Mucosa of rectum (tissue), 2 donors: ENCODE measurements at regions not wholly inside any gene's neighbourhood (a gene's known extent, or its start where the extent isn't known, plus 50 kb on each side); places are given as distances from the start of the nearest gene placed in this dataset.

Source experiments
- H3K27ac ChIP-seq, 2 donors: one replicate each; pipeline ENCODE4 v1.7.0; 2013; ENCODE audit warnings: inconsistent platforms in 2 of 2, low read depth in 2 of 2, low read length in 2 of 2
- H3K27me3 ChIP-seq, 2 donors: one replicate each; pipeline ENCODE4 v1.7.0; 2013; ENCODE audit warnings: low read length in 2 of 2; ENCODE audit not compliant: control insufficient read depth in 2 of 2, insufficient read depth in 2 of 2
- H3K36me3 ChIP-seq, 2 donors: one replicate each; pipeline ENCODE4 v1.7.0; 2013; ENCODE audit warnings: low read length in 2 of 2; ENCODE audit not compliant: control insufficient read depth in 2 of 2, insufficient read depth in 2 of 2
- H3K4me1 ChIP-seq, 2 donors: one replicate each; pipeline ENCODE4 v1.7.0; 2013; ENCODE audit warnings: low read length in 2 of 2, mild to moderate bottlenecking in 1 of 2; ENCODE audit not compliant: control insufficient read depth in 2 of 2, insufficient read depth in 2 of 2
- H3K4me3 ChIP-seq, 2 donors: one replicate each; pipeline ENCODE4 v1.7.0; 2013; ENCODE audit warnings: low read length in 2 of 2
- H3K9ac ChIP-seq, 2 donors: one replicate each; pipeline ENCODE4 v1.7.0; 2013; ENCODE audit warnings: low read length in 2 of 2, low read depth in 1 of 2, mild to moderate bottlenecking in 1 of 2
- H3K9me3 ChIP-seq, 2 donors: one replicate each; pipeline ENCODE4 v1.7.0; 2013; ENCODE audit warnings: low read length in 2 of 2; ENCODE audit not compliant: control insufficient read depth in 2 of 2
- donor health status: healthy.
- donor health status: Normal muscosa, but diverticular disease.

DNA sequence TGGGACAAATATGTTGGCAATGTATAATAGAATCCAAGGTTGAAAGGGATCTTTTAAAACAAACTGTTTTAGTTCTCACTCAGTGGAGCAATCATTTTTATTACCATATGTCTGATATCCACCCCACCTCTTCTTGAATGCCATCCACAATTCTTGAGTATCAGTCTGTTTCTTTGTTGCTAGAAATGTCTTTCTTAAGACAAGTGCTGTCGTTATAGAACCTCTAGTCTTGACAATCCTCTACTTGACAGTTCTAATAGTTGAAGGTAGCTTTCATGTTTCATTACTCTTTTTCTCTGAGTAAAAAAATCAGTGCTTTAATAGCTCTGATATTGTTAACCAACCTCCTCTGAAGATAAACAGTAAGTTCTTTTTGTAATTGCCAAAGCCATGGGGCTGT is 737.9 kb downstream of the MECOM start:
- Histone ChIP-seq H3K36me3 (no peaks in the 10 kb centered on the region), H3K27ac (no peak overlapping the region), H3K9me3 (no peaks in the 10 kb centered on the region), H3K4me1 (no peaks in the 10 kb centered on the region), H3K4me3 (no peak overlapping the region), H3K9ac (no peak overlapping the region), H3K27me3 (no peaks in the 10 kb centered on the region)

DNA sequence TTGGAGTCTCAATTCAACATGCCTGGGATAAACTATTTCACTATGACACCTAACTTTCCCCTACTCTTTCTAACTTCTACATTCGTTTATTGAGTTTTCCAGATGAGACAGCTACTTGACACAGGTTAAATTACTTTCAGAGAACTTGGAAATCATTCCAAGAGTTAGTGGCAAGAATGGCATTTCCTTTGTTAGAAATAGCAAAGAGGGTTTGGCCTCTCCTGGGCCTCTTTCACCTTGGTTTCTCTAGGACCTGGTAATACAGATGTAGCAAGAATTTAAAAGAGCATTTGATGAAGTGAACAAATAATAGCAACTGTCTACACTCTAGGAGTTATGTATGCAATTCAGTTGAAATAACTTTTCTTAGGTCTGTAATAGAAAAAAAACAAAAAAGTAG is 748.9 kb downstream of the MECOM start:
- H3K36me3 ChIP-seq = no peaks in the 10 kb centered on the region
- no peak overlapping the region for H3K27ac ChIP-seq
- no peak overlapping the region for H3K4me3 ChIP-seq
- H3K27me3 ChIP-seq = no peaks in the 10 kb centered on the region
- no peaks in the 10 kb centered on the region for H3K9me3 ChIP-seq
- H3K4me1 ChIP-seq = no peaks in the 10 kb centered on the region
- H3K9ac ChIP-seq = no peak overlapping the region

DNA sequence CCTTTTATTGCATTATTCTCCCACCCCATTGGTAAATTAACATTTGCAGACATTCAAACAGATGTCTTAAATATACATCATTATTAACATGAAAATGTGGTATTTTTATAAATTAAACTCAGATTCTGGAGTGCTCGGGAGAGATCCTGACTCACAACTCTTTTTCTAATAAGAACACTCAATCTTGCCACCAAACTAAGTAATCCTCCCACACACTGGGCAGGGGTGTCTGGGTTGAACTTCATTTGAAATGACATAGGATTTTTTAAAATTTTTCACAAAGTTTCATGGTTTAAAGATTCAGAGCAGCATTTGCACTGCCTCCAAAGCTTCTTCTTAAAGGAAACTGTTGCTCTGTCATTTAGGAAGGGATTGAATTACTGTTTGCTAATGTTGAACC is 754.3 kb downstream of the MECOM start:
- H3K4me3 ChIP-seq = no peak overlapping the region
- no peak overlapping the region for H3K27ac ChIP-seq
- no peaks in the 10 kb centered on the region for H3K4me1 ChIP-seq
- H3K36me3 ChIP-seq = no peaks in the 10 kb centered on the region
- no peaks in the 10 kb centered on the region for H3K27me3 ChIP-seq
- no peaks in the 10 kb centered on the region for H3K9me3 ChIP-seq
- no peak overlapping the region for H3K9ac ChIP-seq

DNA sequence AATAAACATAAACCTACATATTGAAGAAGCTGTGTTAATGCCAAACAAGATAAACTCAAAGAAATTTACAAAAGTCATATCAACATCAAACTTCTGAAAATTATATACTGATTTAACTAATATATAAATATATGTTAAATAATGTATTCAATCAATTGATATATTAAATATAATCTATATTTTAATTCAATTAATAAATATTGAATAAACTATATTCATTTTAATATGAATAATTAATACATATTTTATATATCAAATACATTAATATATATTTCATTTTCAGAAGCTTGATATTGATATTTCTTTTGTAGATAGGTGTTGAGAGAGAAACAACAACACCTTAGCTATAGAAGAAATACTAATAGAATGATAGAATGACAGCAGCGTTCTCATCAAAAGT is 768.1 kb downstream of the MECOM start:
- H3K9ac ChIP-seq = no peak overlapping the region
- H3K27ac ChIP-seq = no peak overlapping the region
- H3K36me3 ChIP-seq = no peaks in the 10 kb centered on the region
- no peak overlapping the region for H3K4me3 ChIP-seq
- H3K4me1 ChIP-seq = no peaks in the 10 kb centered on the region
- H3K9me3 ChIP-seq = no peaks in the 10 kb centered on the region
- H3K27me3 ChIP-seq = no peaks in the 10 kb centered on the region

DNA sequence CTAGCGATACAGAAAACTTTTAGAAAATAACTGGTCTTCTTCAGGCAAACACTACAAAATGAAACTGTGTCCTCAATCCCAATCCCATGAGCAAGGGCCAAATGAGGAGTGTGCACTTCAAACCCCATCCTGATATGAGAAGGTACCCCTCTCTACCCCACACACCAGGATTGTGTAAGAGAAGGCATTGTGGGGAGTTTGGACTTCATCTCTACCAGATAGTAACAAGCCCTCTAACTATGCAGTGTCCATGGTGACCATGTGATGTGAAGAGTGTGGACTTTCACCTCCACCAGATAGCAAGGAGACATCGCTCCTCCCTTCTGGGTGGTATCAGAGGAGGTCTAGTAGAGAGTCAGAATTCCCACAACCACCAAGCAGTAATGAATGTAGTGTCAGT is 769.3 kb downstream of the MECOM start:
- Histone ChIP-seq H3K27me3 (no peaks in the 10 kb centered on the region), H3K4me1 (no peaks in the 10 kb centered on the region), H3K9ac (no peak overlapping the region), H3K36me3 (no peaks in the 10 kb centered on the region), H3K9me3 (no peaks in the 10 kb centered on the region), H3K4me3 (no peak overlapping the region), H3K27ac (no peak overlapping the region)

DNA sequence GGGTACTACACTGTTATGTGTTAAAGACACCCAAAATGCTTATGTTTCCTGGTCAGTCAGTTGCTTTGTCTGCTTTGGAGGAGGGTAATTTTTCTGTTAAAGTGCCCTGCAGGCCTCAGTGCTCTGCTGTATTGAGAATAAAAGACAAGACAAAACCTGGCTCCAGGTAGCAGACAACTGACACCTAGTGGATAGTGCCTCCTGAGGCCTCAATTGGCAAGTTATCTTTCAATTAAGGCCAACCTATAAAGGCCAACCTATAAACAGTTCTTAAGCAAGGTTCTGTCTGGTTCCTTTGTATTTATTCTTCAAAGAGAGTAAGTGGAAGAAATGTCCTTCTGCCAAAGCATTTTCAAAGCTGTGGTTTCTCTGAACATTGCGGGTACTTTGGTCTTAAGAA is 773.8 kb downstream of the MECOM start:
- Histone ChIP-seq H3K9ac (no peak overlapping the region), H3K27ac (no peak overlapping the region), H3K4me3 (no peak overlapping the region), H3K9me3 (no peaks in the 10 kb centered on the region), H3K36me3 (no peaks in the 10 kb centered on the region), H3K4me1 (no peaks in the 10 kb centered on the region), H3K27me3 (no peaks in the 10 kb centered on the region)

DNA sequence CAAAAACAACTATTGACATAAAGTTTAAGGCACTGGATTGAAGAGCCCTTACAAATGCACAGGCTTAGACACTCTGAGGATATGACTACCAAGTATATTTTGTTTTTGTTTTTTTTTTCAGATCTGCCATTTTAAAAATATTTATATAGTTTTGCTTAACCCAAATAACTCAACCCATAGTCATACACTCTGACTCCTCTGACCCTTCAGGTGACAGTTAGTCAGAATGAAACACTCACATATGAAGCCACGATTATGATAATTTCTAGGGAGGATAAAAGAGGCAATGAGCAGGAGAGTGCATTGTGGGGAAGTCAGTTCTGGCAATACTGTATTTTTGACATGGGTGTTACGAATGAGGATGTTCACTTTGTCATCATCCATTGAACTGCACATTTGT is 774.7 kb downstream of the MECOM start:
- Histone ChIP-seq H3K4me3 (no peak overlapping the region), H3K27ac (no peak overlapping the region), H3K36me3 (no peaks in the 10 kb centered on the region), H3K9ac (no peak overlapping the region), H3K27me3 (no peaks in the 10 kb centered on the region), H3K9me3 (no peaks in the 10 kb centered on the region), H3K4me1 (no peaks in the 10 kb centered on the region)

DNA sequence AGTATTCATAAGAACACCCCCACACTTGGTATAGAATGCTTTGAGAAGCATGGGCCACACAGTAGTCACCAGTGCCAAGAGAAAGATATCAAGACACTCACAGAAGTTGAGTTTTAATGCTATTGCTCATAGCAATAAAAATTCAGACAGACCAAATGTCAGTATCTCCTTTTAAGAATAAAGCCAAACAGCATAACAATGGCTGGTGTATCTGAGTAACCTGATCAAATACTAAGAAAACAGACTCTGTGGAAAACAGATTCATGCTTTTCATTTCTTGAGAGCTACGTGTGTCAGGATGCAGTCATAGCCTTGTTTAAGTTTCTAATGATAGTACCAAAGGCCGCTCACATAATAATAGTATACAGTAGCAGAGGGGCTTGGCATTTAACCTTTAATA is 778.5 kb downstream of the MECOM start:
- H3K9ac ChIP-seq = no peak overlapping the region
- no peaks in the 10 kb centered on the region for H3K27me3 ChIP-seq
- no peak overlapping the region for H3K27ac ChIP-seq
- H3K9me3 ChIP-seq = no peaks in the 10 kb centered on the region
- no peaks in the 10 kb centered on the region for H3K4me1 ChIP-seq
- H3K4me3 ChIP-seq = no peak overlapping the region
- no peaks in the 10 kb centered on the region for H3K36me3 ChIP-seq

DNA sequence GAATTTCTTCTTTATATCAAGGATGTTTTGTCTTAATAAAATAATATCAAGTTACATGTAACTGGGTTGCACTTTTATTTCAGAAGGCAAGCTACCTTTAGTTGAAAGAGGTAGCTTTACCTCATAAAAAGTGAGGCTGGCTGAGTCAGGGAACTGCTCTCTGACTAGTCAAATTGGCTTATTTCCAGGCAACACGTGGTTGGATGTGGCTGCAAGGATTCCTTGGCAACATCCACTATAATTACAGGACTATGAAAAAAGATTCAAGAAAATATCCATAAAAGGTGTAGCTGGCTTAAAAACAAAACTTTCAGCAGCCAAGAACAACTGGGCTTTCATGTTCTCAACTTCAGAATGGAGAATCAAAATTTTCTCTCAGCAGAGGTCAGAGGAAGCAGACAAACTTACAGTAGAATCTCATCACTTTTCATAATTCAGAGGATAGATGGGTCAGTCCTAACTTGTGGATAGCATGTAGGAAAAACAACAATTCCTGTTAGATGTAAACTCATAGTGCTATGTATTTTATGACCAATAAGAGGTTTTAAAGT is 779.1 kb downstream of the MECOM start:
- H3K27ac ChIP-seq = no peak overlapping the region
- H3K27me3 ChIP-seq = no peaks in the 10 kb centered on the region
- no peaks in the 10 kb centered on the region for H3K36me3 ChIP-seq
- no peak overlapping the region for H3K9ac ChIP-seq
- H3K4me3 ChIP-seq = no peak overlapping the region
- no peaks in the 10 kb centered on the region for H3K9me3 ChIP-seq
- no peaks in the 10 kb centered on the region for H3K4me1 ChIP-seq

DNA sequence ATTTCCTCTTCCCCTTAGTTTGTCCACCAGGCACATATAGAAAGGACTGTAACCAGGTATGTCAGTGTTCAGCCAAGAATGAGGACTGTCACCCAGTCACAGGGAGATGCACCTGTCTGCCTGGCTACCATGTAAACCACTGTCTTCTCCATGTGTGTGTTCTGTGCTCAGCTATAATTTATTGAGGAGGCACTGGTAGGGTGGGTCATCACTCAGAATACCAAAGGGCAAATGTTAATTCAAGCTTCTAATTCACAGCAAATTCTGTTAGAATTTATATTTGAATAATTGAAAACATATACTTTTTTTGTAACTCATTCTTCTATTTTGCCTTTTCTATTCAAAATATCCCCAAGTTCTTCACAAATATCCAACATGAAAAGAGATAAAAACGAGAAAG is 780.4 kb downstream of the MECOM start:
- no peaks in the 10 kb centered on the region for H3K27me3 ChIP-seq
- no peak overlapping the region for H3K9ac ChIP-seq
- H3K27ac ChIP-seq = no peak overlapping the region

DNA sequence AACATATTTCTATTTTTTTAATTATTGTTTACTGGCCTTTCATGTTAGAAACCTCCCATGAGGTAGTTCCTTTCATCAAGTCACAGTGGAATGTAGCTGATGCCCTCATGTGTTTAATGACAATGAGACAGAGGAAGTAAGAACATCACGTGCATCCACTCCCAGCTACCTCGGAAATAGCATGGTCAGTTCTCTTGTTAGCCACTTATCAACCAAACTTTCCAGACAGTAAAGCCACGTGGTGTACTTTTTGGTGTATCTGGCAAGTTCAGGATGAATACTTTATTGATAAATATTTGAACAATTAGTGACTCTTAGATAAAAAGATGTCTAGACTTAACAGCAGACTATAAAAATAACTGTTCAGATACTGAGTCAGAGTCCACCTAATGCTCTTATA is 781.7 kb downstream of the MECOM start:
- Histone ChIP-seq H3K27me3 (no peaks in the 10 kb centered on the region), H3K27ac (no peak overlapping the region), H3K9me3 (no peaks in the 10 kb centered on the region), H3K36me3 (no peaks in the 10 kb centered on the region), H3K4me1 (peaks cover 0 to 3% of the 10 kb centered on the region in 2 donors), H3K4me3 (no peak overlapping the region), H3K9ac (no peak overlapping the region)

More for the DNA sequence above, 780.4 kb downstream of the MECOM start:
- H3K9me3 ChIP-seq = no peaks in the 10 kb centered on the region
- H3K36me3 ChIP-seq = no peaks in the 10 kb centered on the region
- no peak overlapping the region for H3K4me3 ChIP-seq
- H3K4me1 ChIP-seq = peaks cover 0 to 2% of the 10 kb centered on the region in 2 donors
